Panc1 (cell line): ENCODE measurements at regions not wholly inside any gene's neighbourhood (a gene's known extent, or its start where the extent isn't known, plus 50 kb on each side); places are given as distances from the start of the nearest gene placed in this dataset.

Experiments used
- ATAC-seq: fragments of 200-7000 bp; cut with Tn5 transposase; 2 replicates; pipeline ENCODE4 v1.9.1; 2020; ENCODE audit warnings: mild to moderate bottlenecking, moderate library complexity
- BruUV-seq: library from RNA; stranded (reverse); fragments of 400-500 nt; replicated peaks from 2 replicates; lab custom pipeline; 2021; lab: Mats Ljungman, UMichigan
- CTCF ChIA-PET: fragments of 300-600 bp; sonication (Branson Sonifier 250); formaldehyde crosslinking; loops from one replicate; lab custom pipeline; 2022; ENCODE audit warnings: antibody characterized with exemption; lab: Charles Lee
- POLR2A ChIA-PET: fragments of 300-600 bp; sonication (Branson Sonifier 250); formaldehyde crosslinking; loops from one replicate; lab custom pipeline; 2022; ENCODE audit warnings: antibody characterized with exemption; lab: Charles Lee
- DNase-seq: peaks from one replicate; pipeline ENCODE4 v3.0.0-alpha.2; 2010; ENCODE audit warnings: low read depth, low spot score
- H3K27ac ChIP-seq: 2 replicates; pipeline ENCODE4 v1.5.1; 2011; ENCODE audit warnings: mild to moderate bottlenecking, low read length, inconsistent platforms
- H3K27me3 ChIP-seq: fragments of 200-500 bp; sonication (Bioruptor generic); 2 replicates; pipeline ENCODE4 v1.6.0; 2014; ENCODE audit warnings: low read length, inconsistent platforms; ENCODE audit not compliant: control insufficient read depth, insufficient read depth
- H3K36me3 ChIP-seq: fragments of 200-500 bp; sonication (Bioruptor generic); 2 replicates; pipeline ENCODE4 v1.5.1; 2014; ENCODE audit warnings: inconsistent platforms, mild to moderate bottlenecking, low read length, moderate library complexity; ENCODE audit not compliant: control insufficient read depth, insufficient read depth
- H3K4me1 ChIP-seq: 2 replicates; pipeline ENCODE4 v1.5.1; 2011; ENCODE audit warnings: inconsistent platforms, mild to moderate bottlenecking, low read length, moderate library complexity; ENCODE audit not compliant: control insufficient read depth, insufficient read depth
- H3K4me3 ChIP-seq, 2 experiments: 2 replicates each; pipeline ENCODE4 v1.5.1; 2011 to 2012; ENCODE audit warnings: low read depth in 2 of 2, low read length in 2 of 2, mild to moderate bottlenecking in 2 of 2, inconsistent platforms in 1 of 2, moderate library complexity in 1 of 2
- H3K9me3 ChIP-seq: fragments of 200-500 bp; sonication (Bioruptor generic); 2 replicates; pipeline ENCODE4 v1.5.1; 2014; ENCODE audit warnings: low read depth, mild to moderate bottlenecking, inconsistent platforms, low read length, moderate library complexity; ENCODE audit not compliant: control insufficient read depth, insufficient read depth
- CTCF ChIP-seq: fragments of 450-650 bp; IDR thresholded peaks from 2 replicates; pipeline ENCODE4 v1.5.1; 2017; ENCODE audit warnings: mild to moderate bottlenecking
- POLR2AphosphoS5 ChIP-seq: IDR thresholded peaks from 2 replicates; pipeline ENCODE4 v1.6.1; 2012; ENCODE audit warnings: mild to moderate bottlenecking, low read depth, low read length, moderate library complexity
- REST ChIP-seq, 2 experiments: IDR thresholded peaks; 2 replicates each; pipeline ENCODE4 v1.6.1; 2011 to 2012; ENCODE audit warnings: low read depth in 2 of 2, control low read depth in 1 of 2, low read length in 1 of 2, mild to moderate bottlenecking in 1 of 2, moderate library complexity in 1 of 2; ENCODE audit not compliant: insufficient read depth in 1 of 2
- SIN3A ChIP-seq: IDR thresholded peaks from 2 replicates; pipeline ENCODE4 v1.6.1; 2012; ENCODE audit warnings: low read depth, mild to moderate bottlenecking, low read length, moderate library complexity, borderline replicate concordance; ENCODE audit not compliant: insufficient read depth
- TCF7L2 ChIP-seq: IDR thresholded peaks from 2 replicates; pipeline ENCODE4 v1.6.1; 2011; ENCODE audit warnings: mild to moderate bottlenecking, low read depth, low read length, inconsistent platforms
- in situ Hi-C: cut with HindIII; loops from 2 replicates; pipeline ENCODE4 v1.10.0; 2016; ENCODE audit warnings: low sequenced_read_pairs, low pct_unique_long_range_greater_than_20kb
- intact Hi-C: fragments of 100-400 bp; cut with micrococcal nuclease; formaldehyde crosslinking; loops from one replicate; pipeline ENCODE4 v1.10.0; 2022; ENCODE audit not compliant: unreplicated experiment

- DNase-seq (no peak), ATAC-seq (no peak)
- Histone ChIP-seq H3K9me3 (peaks cover 10% of the 10 kb centered on the region; the same call in 1 of the 2 replicates), H3K36me3 (no peaks in the 10 kb centered on the region), H3K4me1 (no peaks in the 10 kb centered on the region), H3K4me3 (no peak overlapping the region), H3K27ac (no peak overlapping the region), H3K27me3 (no peaks in the 10 kb centered on the region)
- BruUV-seq = no TSS peak
- TF ChIP-seq POLR2AphosphoS5 = no peak
- TF ChIP-seq CTCF = no peak
- no peak for TF ChIP-seq REST (IDR thresholded peaks at IDR 0.05; ENCODE audit: insufficient read depth in 1 of 2, low read depth in 2 of 2, low read length in 1 of 2)
- no peak for TF ChIP-seq TCF7L2
- no peak for TF ChIP-seq SIN3A
- CTCF ChIA-PET = no interaction called here
- in situ Hi-C loops = no loop called here
- POLR2A ChIA-PET = no interaction called here
- intact Hi-C loops = no loop called here
Measured at GRCh38 chr10:1882180-1882579, 144.9 kb upstream of the ADARB2 start.

GRCh38 chr10:1881636-1882035 lies 144.3 kb upstream of the ADARB2 start:
- no peak for ATAC-seq
- no peak for DNase-seq
- intact Hi-C loops (no loop called here), in situ Hi-C loops (no loop called here)
- Histone ChIP-seq H3K4me1 (no peaks in the 10 kb centered on the region), H3K27ac (no peak overlapping the region), H3K27me3 (no peaks in the 10 kb centered on the region), H3K36me3 (no peaks in the 10 kb centered on the region), H3K9me3 (peaks cover 8% of the 10 kb centered on the region; the same call in 1 of the 2 replicates), H3K4me3 (no peak overlapping the region)
- no TSS peak for BruUV-seq
- TF ChIP-seq TCF7L2 (no peak), CTCF (no peak), POLR2AphosphoS5 (no peak), SIN3A (no peak), REST (IDR thresholded peaks at IDR 0.05; ENCODE audit: insufficient read depth in 1 of 2, low read depth in 2 of 2, low read length in 1 of 2) (no peak)
- CTCF ChIA-PET = no interaction called here
- POLR2A ChIA-PET = no interaction called here
